Activated naive CD4-positive, alpha-beta T cell treated with anti-CD3 and anti-CD28 coated beads, Interleukin-2, amount 50 U/mL, for 72 hours (primary cell): ENCODE measurements at regions not wholly inside any gene's neighbourhood (a gene's known extent, or its start where the extent isn't known, plus 50 kb on each side); places are given as distances from the start of the nearest gene placed in this dataset.
A peak's percentile ranks its signal among the peaks of the same experiment; 100 is the strongest.
"Not testable (repeated sequence)": the region's sequence is repeated elsewhere in the genome, so short reads cannot be mapped to it uniquely, and the experiment has no call there.

Experiments
- ATAC-seq, 2 donors: fragments of 150-1000 bp; cut with Tn5 transposase; 2 replicates each; pipeline ENCODE4 v1.10.0; 2021; ENCODE audit warnings: mild to moderate bottlenecking in 2 of 2, moderate library complexity in 2 of 2
- DNase-seq, 2 donors: peaks; one replicate each; pipeline ENCODE4 v3.0.0; 2021 to 2022; ENCODE audit warnings: low spot score in 2 of 2
- H3K27ac Mint-ChIP-seq, 2 donors: one replicate each; pipeline ENCODE4 v1.8.0; 2022; ENCODE audit warnings: mild to moderate bottlenecking in 2 of 2, mixed read lengths in 2 of 2
- H3K36me3 Mint-ChIP-seq, 2 donors: one replicate each; pipeline ENCODE4 v1.8.0; 2022; ENCODE audit warnings: mixed read lengths in 2 of 2
- H3K9me3 Mint-ChIP-seq, 2 donors: one replicate each; pipeline ENCODE4 v1.8.0; 2022; ENCODE audit warnings: mixed read lengths in 2 of 2

DNA sequence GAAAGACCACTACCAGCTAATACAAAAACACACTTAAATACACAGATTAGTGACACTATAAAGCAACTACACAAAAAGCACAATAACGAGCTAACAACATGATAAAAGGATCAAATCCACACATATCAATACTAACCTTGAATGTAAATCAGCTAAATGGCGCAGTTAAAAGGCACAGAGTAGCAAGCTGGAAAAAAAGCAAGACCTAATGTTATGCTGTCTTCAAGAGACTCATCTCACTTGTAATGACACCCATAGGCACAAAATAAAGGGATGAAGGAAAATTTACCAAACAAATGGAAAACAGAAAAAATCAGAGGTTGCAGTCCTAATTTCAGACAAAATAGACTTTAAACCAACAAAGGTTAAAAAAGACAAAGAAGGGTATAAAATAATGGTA is 86.3 kb downstream of the NUS1 start:
- Mint-ChIP-seq H3K9me3 (peaks cover 11% of the 10 kb centered on the region in 2 donors), H3K36me3 (no peaks in the 10 kb centered on the region), H3K27ac (no peak overlapping the region)
- DNase-seq: no peak
- ATAC-seq: no peak

GRCh38 chr6:117771403-117771802 is 96.1 kb downstream of the NUS1 start:
- H3K9me3 Mint-ChIP-seq: peaks cover 0 to 4% of the 10 kb centered on the region in 2 donors
- H3K27ac Mint-ChIP-seq: no peak overlapping the region
- no peaks in the 10 kb centered on the region for H3K36me3 Mint-ChIP-seq
- ATAC-seq: no peak
- no peak for DNase-seq

- Mint-ChIP-seq H3K27ac (no peak overlapping the region), H3K36me3 (no peaks in the 10 kb centered on the region), H3K9me3 (no peaks in the 10 kb centered on the region)
- no peak for ATAC-seq
- DNase-seq: no peak
Observed at GRCh38 chr6:117776441-117776840, 101.2 kb downstream of the NUS1 start.

DNA sequence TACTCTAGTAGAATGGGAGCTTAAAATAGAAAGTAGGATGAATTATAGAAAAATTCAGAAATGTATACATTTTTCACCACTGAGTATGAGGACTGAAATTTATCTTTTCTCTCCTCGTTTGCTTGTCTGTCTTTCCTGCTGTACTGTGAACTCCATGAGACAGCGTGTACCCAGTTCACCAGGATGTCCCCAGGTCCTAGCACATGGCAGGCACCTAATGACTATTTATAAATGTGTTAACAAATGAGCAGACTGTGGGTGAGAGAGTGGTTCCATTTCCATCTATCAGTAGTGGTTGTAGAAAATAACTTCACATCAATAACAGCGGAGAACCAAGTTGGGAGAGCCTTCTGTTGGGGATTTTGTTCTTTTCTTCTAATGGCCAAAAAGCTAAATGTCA is 106.3 kb downstream of the NUS1 start:
- no peaks in the 10 kb centered on the region for H3K36me3 Mint-ChIP-seq
- DNase-seq (no peak), ATAC-seq (no peak)
- no peak overlapping the region for H3K27ac Mint-ChIP-seq
- H3K9me3 Mint-ChIP-seq: no peaks in the 10 kb centered on the region

- Mint-ChIP-seq H3K36me3 (no peaks in the 10 kb centered on the region), H3K9me3 (no peaks in the 10 kb centered on the region), H3K27ac (no peak overlapping the region)
- DNase-seq (no peak), ATAC-seq (no peak)
Observed at GRCh38 chr6:117783279-117783678, 108.0 kb downstream of the NUS1 start.

- DNase-seq: no peak
- Mint-ChIP-seq H3K9me3 (peaks cover 0 to 5% of the 10 kb centered on the region in 2 donors), H3K27ac (no peak overlapping the region), H3K36me3 (no peaks in the 10 kb centered on the region)
- ATAC-seq: no peak
Observed at GRCh38 chr6:117791012-117791411, 115.7 kb downstream of the NUS1 start.

DNA sequence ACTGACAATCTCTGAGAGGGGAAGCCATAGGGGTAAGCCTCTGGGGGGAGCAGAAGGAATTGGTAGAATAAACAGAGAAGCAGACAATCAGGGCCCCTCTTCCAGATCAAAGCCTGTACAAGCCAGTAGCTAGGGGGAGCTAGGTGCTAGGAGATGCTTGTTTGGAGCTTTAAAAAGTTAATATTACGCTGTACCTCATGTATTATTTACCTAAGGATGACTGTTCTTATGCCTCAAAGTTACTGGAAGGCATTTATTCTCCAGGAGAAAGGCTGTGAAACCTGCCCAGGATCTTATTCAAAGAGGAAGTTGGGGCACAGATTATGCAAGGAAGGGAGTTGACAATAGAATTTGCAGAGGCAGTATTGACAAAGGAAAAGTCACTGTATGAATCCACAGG is 111.8 kb upstream of the SLC35F1 start:
- no peak overlapping the region for H3K27ac Mint-ChIP-seq
- peaks cover 0 to 5% of the 10 kb centered on the region in 2 donors for H3K9me3 Mint-ChIP-seq
- ATAC-seq: no peak
- DNase-seq: no peak
- no peaks in the 10 kb centered on the region for H3K36me3 Mint-ChIP-seq

DNA sequence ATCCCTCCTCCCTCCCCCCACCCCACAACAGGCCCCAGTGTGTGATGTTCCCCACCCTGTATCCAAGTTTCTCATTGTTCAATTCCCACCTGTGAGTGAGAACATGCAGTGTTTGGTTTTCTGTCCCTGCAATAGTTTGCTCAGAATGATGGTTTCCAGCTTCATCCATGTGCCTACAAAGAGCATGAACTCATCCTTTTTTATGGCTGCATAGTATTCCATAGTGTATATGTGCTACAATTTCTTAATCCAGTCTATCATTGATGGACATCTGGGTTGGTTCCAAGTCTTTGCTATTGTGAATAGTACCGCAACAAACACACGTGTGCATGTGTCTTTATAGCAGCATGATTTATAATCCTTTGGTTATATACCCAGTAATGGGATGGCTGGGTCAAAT is 108.2 kb upstream of the SLC35F1 start:
- H3K9me3 Mint-ChIP-seq: peaks cover 0 to 11% of the 10 kb centered on the region in 2 donors
- not testable (repeated sequence) for H3K27ac Mint-ChIP-seq

GRCh38 chr6:117810269-117810668 is 96.8 kb upstream of the SLC35F1 start:
- H3K9me3 Mint-ChIP-seq: peaks cover 4 to 17% of the 10 kb centered on the region in 2 donors
- no peak overlapping the region for H3K27ac Mint-ChIP-seq
- no peaks in the 10 kb centered on the region for H3K36me3 Mint-ChIP-seq
- no peak for DNase-seq
- no peak for ATAC-seq

More for the DNA sequence above, 108.2 kb upstream of the SLC35F1 start:
- DNase-seq, H3K36me3 Mint-ChIP-seq, ATAC-seq: not testable (repeated sequence)

- H3K9me3 Mint-ChIP-seq: peaks cover 10 to 13% of the 10 kb centered on the region in 2 donors
- ATAC-seq: no peak
- no peak overlapping the region for H3K27ac Mint-ChIP-seq
- H3K36me3 Mint-ChIP-seq: peaks cover 0 to 4% of the 10 kb centered on the region in 2 donors
- DNase-seq: no peak
Observed at GRCh38 chr6:117817499-117817898, 89.6 kb upstream of the SLC35F1 start.

- peaks cover 10 to 13% of the 10 kb centered on the region in 2 donors for H3K9me3 Mint-ChIP-seq
- DNase-seq (no peak), ATAC-seq (no peak)
- peaks cover 0 to 4% of the 10 kb centered on the region in 2 donors for H3K36me3 Mint-ChIP-seq
- H3K27ac Mint-ChIP-seq: peak overlapping the region in 1 of 2 donors; percentile 3
Observed at GRCh38 chr6:117817992-117818391, 89.1 kb upstream of the SLC35F1 start.

GRCh38 chr6:117818449-117818848 is 88.6 kb upstream of the SLC35F1 start:
- Mint-ChIP-seq H3K9me3 (peaks cover 10 to 13% of the 10 kb centered on the region in 2 donors), H3K36me3 (peaks cover 0 to 4% of the 10 kb centered on the region in 2 donors), H3K27ac (no peak overlapping the region)
- ATAC-seq (no peak), DNase-seq (no peak)

DNA sequence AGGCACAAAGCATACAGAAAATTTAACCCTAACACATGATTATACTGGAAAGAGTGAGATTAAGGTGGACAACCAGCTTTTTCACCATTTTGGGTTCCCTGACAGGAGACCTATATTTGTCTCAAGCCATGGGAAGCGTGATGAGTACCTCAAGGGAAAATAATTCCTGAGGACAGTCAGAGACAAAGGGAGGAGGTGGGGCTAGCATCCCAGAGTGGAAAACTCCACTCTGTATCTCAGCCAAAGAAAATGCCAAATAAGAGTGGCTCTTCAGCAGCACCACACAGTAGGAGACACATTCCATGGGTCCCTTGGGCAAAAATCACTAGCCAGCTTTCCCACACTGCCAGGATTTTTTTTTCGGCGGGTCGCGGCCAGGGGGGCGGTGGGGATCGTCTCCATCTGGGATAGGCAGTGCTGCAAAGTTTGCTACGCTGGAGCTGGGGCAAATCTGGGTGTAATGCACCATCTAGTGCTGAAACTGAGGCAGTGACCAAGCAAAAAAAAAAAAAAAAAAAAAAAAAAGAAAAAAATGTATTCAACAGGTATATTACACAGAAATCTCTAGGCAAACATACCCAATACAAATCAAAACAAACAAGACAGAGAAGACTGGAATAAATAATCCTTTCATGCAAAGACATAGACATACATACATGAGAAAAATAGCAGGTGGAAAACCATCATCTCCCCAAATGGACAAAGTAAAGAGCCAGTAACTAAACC is 77.3 kb upstream of the SLC35F1 start:
- ATAC-seq: no peak
- no peak overlapping the region for H3K27ac Mint-ChIP-seq

DNA sequence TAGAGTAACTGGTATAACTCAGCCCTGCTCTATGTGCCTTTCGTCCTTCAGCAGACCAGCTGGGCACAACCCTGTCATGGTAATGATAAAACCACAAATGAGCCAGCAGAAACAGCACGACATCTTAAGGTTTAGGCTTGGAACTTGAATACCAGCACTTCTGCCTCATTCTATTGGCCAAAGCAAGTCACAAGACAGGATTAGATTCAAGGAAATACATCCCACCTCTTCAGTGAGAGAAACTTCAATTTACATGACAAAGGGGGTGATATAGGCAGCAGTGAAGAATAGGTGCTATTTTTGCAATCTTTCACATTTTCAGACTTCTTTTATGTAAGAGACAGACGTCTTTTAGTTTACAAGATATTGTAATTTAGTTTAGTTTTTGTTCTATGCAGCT is 69.8 kb upstream of the SLC35F1 start:
- H3K27ac Mint-ChIP-seq: no peak overlapping the region
- no peaks in the 10 kb centered on the region for H3K36me3 Mint-ChIP-seq
- peaks cover 0 to 14% of the 10 kb centered on the region in 2 donors for H3K9me3 Mint-ChIP-seq
- DNase-seq: no peak
- no peak for ATAC-seq

More for the DNA sequence above, 77.3 kb upstream of the SLC35F1 start:
- H3K9me3 Mint-ChIP-seq: peaks cover 3 to 10% of the 10 kb centered on the region in 2 donors
- H3K36me3 Mint-ChIP-seq: peaks cover 0 to 12% of the 10 kb centered on the region in 2 donors
- DNase-seq: no peak

DNA sequence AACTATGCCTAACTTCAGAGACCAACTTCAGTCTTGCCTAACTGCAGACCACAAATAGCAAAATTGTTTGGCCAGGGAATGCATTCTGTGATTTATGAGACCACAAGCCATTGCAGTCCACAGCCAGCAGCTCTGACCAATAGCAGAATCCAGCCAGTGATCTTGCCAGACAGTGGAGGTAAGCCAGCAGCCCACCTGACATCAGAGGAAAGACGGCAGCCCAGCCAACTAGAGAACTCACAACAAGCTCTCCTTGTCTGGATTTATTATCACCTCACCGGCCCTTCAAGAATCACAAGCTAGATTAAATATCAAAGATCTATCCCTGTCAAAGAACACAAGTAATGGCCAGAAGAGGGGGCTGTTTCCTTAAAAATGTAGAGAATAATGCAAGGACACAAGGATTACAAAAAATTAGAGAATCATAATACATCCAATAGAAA is 66.5 kb upstream of the SLC35F1 start:
- DNase-seq (no peak), ATAC-seq (no peak)
- no peak overlapping the region for H3K27ac Mint-ChIP-seq
- no peaks in the 10 kb centered on the region for H3K36me3 Mint-ChIP-seq
- H3K9me3 Mint-ChIP-seq: peaks cover 0 to 14% of the 10 kb centered on the region in 2 donors

DNA sequence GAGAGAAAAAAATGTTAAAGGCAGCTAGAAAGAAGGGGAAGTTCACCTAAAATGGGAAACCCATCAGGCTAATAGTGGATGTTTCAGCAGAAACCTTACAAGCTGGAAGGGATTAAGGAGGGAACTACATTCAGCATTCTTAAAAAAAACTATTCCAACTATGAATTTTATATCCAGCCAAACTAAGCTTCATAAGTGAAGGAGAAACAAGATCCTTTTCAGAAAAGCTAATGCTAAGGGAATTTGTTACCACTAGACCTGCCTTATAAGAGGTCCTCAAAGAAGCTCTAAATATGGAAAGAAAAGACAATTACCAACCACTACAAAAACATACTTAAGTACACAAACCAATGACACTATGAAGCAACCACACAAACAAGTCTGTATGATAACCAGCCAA is 59.2 kb upstream of the SLC35F1 start:
- no peak overlapping the region for H3K27ac Mint-ChIP-seq
- ATAC-seq (no peak), DNase-seq (no peak)
- peaks cover 0 to 8% of the 10 kb centered on the region in 2 donors for H3K36me3 Mint-ChIP-seq
- H3K9me3 Mint-ChIP-seq: peaks cover 10 to 15% of the 10 kb centered on the region in 2 donors

DNA sequence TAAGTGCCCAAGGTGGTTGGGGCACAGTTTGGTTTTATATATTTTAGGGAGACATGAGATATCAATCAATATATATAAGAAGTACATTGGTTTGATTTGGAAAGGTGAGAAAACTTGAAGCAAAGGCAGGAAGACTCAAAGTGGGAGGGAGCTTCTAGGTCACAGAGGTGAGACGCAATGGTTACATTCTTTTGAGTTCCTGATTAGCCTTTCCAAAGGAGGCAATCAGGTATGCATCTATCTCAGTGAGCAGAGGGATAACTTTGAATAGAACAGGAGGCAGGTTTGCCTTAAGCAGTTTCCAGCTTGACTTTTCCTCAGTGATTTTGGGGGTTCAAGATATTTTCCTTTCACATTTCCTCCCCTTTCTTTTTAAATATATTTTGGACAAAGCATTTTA is 58.0 kb upstream of the SLC35F1 start:
- DNase-seq: no peak
- no peak overlapping the region for H3K27ac Mint-ChIP-seq
- ATAC-seq: no peak
- peaks cover 10 to 17% of the 10 kb centered on the region in 2 donors for H3K9me3 Mint-ChIP-seq
- H3K36me3 Mint-ChIP-seq: peaks cover 0 to 8% of the 10 kb centered on the region in 2 donors
